SK-N-SH (cell line): ENCODE measurements at regions not wholly inside any gene's neighbourhood (a gene's known extent, or its start where the extent isn't known, plus 50 kb on each side); places are given as distances from the start of the nearest gene placed in this dataset.

Experiments
- CTCF ChIA-PET: fragments of 300-600, 350-600 bp; formaldehyde crosslinking; extraction: SDS; loops from one replicate; lab custom pipeline; 2021; lab: Yijun Ruan, JAX
- POLR2A ChIA-PET: fragments of 350-600 bp; sonication (Branson Sonifier 250); formaldehyde crosslinking; extraction: SDS; loops from one replicate; lab custom pipeline; 2020; ENCODE audit warnings: antibody characterized with exemption, inconsistent platforms; lab: Yijun Ruan, JAX
- DNase-seq: peaks from one replicate; pipeline ENCODE4 v3.0.0; 2012
- H2AFZ ChIP-seq: fragments of 200-600 bp; sonication (generic); 2 replicates; pipeline ENCODE4 v1.8.1; 2016; ENCODE audit warnings: antibody characterized with exemption, mild to moderate bottlenecking, low read depth
- H3F3A ChIP-seq: fragments of 200-600 bp; sonication (generic); replicated peaks from 2 replicates; pipeline ENCODE3; 2016; ENCODE audit warnings: antibody characterized with exemption, mild to moderate bottlenecking; ENCODE audit not compliant: insufficient read depth
- H3K27ac ChIP-seq, 2 experiments: fragments of 200-500 bp in 1 of 2; fragments of 200-600 bp in 1 of 2; sonication (Bioruptor generic) in 1 of 2; sonication (generic), shearing (Covaris generic) in 1 of 2; 2 replicates each; pipeline versions ENCODE4 v1.5.1 to v1.6.1; 2014 to 2016; ENCODE audit warnings: low read depth in 2 of 2, inconsistent platforms in 1 of 2, low read length in 1 of 2, mild to moderate bottlenecking in 1 of 2, mixed read lengths in 1 of 2
- H3K27me3 ChIP-seq: fragments of 200-600 bp; sonication (generic), shearing (Covaris generic); 2 replicates; pipeline ENCODE4 v1.6.1; 2016; ENCODE audit warnings: mixed run types; ENCODE audit not compliant: insufficient read depth
- H3K36me3 ChIP-seq, 2 experiments: fragments of 200-500 bp in 1 of 2; fragments of 200-600 bp in 1 of 2; sonication (Bioruptor generic) in 1 of 2; sonication (generic) in 1 of 2; replicated peaks in 1 of 2; 2 replicates each; pipeline versions ENCODE3 to v1.5.1; 2014 to 2016; ENCODE audit warnings: low read length in 1 of 2, mild to moderate bottlenecking in 1 of 2; ENCODE audit not compliant: insufficient read depth in 2 of 2, control insufficient read depth in 1 of 2
- H3K4me1 ChIP-seq, 2 experiments: fragments of 200-500 bp in 1 of 2; fragments of 200-600 bp in 1 of 2; sonication (Bioruptor generic) in 1 of 2; sonication (generic), shearing (Covaris generic) in 1 of 2; 2 replicates each; pipeline versions ENCODE4 v1.5.1 to v1.6.1; 2014 to 2016; ENCODE audit warnings: low read depth in 1 of 2, low read length in 1 of 2, mixed run types in 1 of 2; ENCODE audit not compliant: insufficient read depth in 2 of 2, control insufficient read depth in 1 of 2
- H3K4me2 ChIP-seq: fragments of 200-600 bp; sonication (generic), shearing (Covaris generic); 2 replicates; pipeline ENCODE4 v1.6.1; 2017; ENCODE audit warnings: mixed run types
- H3K4me3 ChIP-seq, 2 experiments: fragments of 200-500 bp in 1 of 2; fragments of 200-600 bp in 1 of 2; sonication (Bioruptor generic) in 1 of 2; sonication (generic), shearing (Covaris generic) in 1 of 2; 2 replicates each; pipeline versions ENCODE4 v1.5.1 to v1.8.1; 2014 to 2016; ENCODE audit warnings: low read depth in 2 of 2, inconsistent platforms in 1 of 2, low read length in 1 of 2, mild to moderate bottlenecking in 1 of 2, mixed read lengths in 1 of 2, moderate library complexity in 1 of 2
- H3K79me2 ChIP-seq: fragments of 200-600 bp; sonication (generic); 2 replicates; pipeline ENCODE4 v1.8.1; 2017; ENCODE audit warnings: mild to moderate bottlenecking; ENCODE audit not compliant: insufficient read depth
- H3K9ac ChIP-seq: fragments of 200-600 bp; sonication (generic); 2 replicates; pipeline ENCODE4 v1.6.1; 2017; ENCODE audit warnings: mixed run types
- H3K9me2 ChIP-seq: fragments of 200-600 bp; sonication (generic); 2 replicates; pipeline ENCODE4 v1.6.1; 2017; ENCODE audit warnings: mixed run types
- H3K9me3 ChIP-seq: fragments of 200-600 bp; sonication (generic); 2 replicates; pipeline ENCODE4 v1.6.1; 2017; ENCODE audit warnings: mixed run types, mild to moderate bottlenecking, moderate library complexity
- H4K20me1 ChIP-seq: fragments of 200-600 bp; sonication (generic); 2 replicates; pipeline ENCODE4 v1.6.1; 2017; ENCODE audit warnings: mild to moderate bottlenecking, mixed run types; ENCODE audit not compliant: insufficient read depth
- CHD2 ChIP-seq: fragments of 150-350 bp; IDR thresholded peaks from 2 replicates; pipeline ENCODE4 v1.6.1; 2018; ENCODE audit warnings: low read length; ENCODE audit not compliant: partially characterized antibody
- ELF1 ChIP-seq: IDR thresholded peaks from 2 replicates; pipeline ENCODE4 v1.4.0; 2012
- EP300 ChIP-seq, 2 experiments: IDR thresholded peaks; 2 replicates each; pipeline versions ENCODE4 v1.4.0 to v1.6.1; 2012; ENCODE audit warnings: borderline replicate concordance in 1 of 2, low read depth in 1 of 2, low read length in 1 of 2
- EZH2phosphoT487 ChIP-seq: fragments of 200-600 bp; sonication (generic); IDR thresholded peaks from 2 replicates; pipeline ENCODE4 v1.6.1; 2017; ENCODE audit warnings: low read depth, mixed run types, mild to moderate bottlenecking, antibody characterized with exemption, moderate library complexity, borderline replicate concordance
- MEF2A ChIP-seq: IDR thresholded peaks from 2 replicates; pipeline ENCODE4 v1.4.0; 2012; ENCODE audit warnings: low read depth, borderline replicate concordance
- MXI1 ChIP-seq: IDR thresholded peaks from 2 replicates; pipeline ENCODE4 v1.6.1; 2012; ENCODE audit warnings: mild to moderate bottlenecking, low read depth, low read length, improper control_type of control experiment
- NFIC ChIP-seq: IDR thresholded peaks from 2 replicates; pipeline ENCODE4 v1.4.0; 2012; ENCODE audit warnings: borderline replicate concordance
- POLR2AphosphoS5 ChIP-seq: IDR thresholded peaks from 2 replicates; pipeline ENCODE4 v1.6.1; 2012; ENCODE audit warnings: low read depth, low read length
- RCOR1 ChIP-seq: fragments of 150-350 bp; IDR thresholded peaks from 2 replicates; pipeline ENCODE4 v1.6.1; 2017; ENCODE audit warnings: antibody characterized with exemption, low read length
- RFX5 ChIP-seq: IDR thresholded peaks from 2 replicates; pipeline ENCODE4 v1.6.1; 2012; ENCODE audit warnings: mild to moderate bottlenecking, improper control_type of control experiment, low read length
- RXRA ChIP-seq: IDR thresholded peaks from 2 replicates; pipeline ENCODE4 v1.4.0; 2012; ENCODE audit warnings: low read depth, mild to moderate bottlenecking, borderline replicate concordance
- SMC3 ChIP-seq: IDR thresholded peaks from 2 replicates; pipeline ENCODE4 v1.6.1; 2012; ENCODE audit warnings: low read depth, low read length, improper control_type of control experiment
- TCF12 ChIP-seq: IDR thresholded peaks from 2 replicates; pipeline ENCODE4 v1.4.0; 2012
- TEAD4 ChIP-seq: IDR thresholded peaks from 2 replicates; pipeline ENCODE4 v1.4.0; 2012; ENCODE audit warnings: mild to moderate bottlenecking, borderline replicate concordance; ENCODE audit not compliant: insufficient read depth
- USF2 ChIP-seq: fragments of 150-350 bp; IDR thresholded peaks from 2 replicates; pipeline ENCODE4 v1.6.1; 2017; ENCODE audit warnings: antibody characterized with exemption, low read length, low read depth, borderline replicate concordance
- YY1 ChIP-seq: IDR thresholded peaks from 2 replicates; pipeline ENCODE4 v1.4.0; 2012; ENCODE audit warnings: low read depth, mild to moderate bottlenecking
- ZBTB33 ChIP-seq: IDR thresholded peaks from 2 replicates; pipeline ENCODE4 v1.4.0; 2012; ENCODE audit warnings: low read depth, borderline replicate concordance
- WGBS: methylation state at CpG from one replicate; pipeline ENCODE4 v1.1.6; 2017; ENCODE audit warnings: low lambda C conversion rate; 5-methylcytosine and 5-hydroxymethylcytosine counted together
- TF ChIP-seq, protein P1 (sequence below): fragments of 200-600 bp; sonication (generic); IDR thresholded peaks from 2 replicates; pipeline ENCODE4 v1.6.1; 2017; ENCODE audit warnings: antibody characterized with exemption, mild to moderate bottlenecking, moderate library complexity
- TF ChIP-seq, protein P2 (sequence below): IDR thresholded peaks from 2 replicates; pipeline ENCODE4 v1.4.0; 2012; ENCODE audit warnings: low read depth, borderline replicate concordance

DNA sequence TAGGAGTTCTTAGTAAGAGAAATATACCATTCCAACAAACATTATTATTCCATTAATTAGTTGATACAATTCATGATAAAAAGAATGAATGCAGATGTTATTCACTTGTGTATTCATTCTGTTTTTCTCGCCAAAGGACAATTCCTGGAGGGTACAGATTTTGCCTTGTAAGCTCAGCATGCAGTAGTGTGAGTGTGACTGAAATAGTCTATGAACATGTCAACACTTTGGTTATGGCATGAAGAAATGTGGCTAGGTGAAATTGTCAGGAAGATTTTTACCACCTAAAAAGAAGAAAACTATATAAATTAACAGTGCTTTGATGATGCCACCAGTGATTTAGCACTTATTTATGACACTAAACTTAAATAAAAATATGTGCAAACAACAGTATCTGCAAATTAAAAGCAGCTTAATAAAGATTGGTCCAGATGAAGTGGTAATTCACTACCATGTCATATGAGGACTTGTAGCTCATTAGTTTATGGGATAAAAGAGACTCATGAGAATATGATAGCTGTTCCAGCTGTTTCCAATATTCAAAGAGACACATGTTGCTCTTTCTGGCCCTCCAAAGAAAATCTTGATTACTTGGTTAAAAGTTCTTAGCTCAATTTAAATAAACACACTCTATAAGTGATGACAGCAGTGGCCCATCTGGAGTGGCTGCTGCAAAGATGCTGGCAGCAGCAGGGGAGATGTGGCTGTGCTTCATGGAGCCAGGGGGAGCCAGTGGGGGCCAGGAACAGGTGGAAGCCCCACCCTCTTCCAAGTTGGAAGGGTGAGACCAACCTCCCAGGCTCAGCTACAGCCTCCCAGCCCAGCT, 165.0 kb downstream of the CDH19 start:
- Histone ChIP-seq H3K9me2 (no peaks in the 10 kb centered on the region), H3K27me3 (no peaks in the 10 kb centered on the region), H3K27ac (no peak overlapping the region), H4K20me1 (no peaks in the 10 kb centered on the region), H3K4me3 (no peak overlapping the region), H3K4me1 (no peaks in the 10 kb centered on the region), H3K79me2 (no peaks in the 10 kb centered on the region), H3K36me3 (no peaks in the 10 kb centered on the region), H3F3A (no peaks in the 10 kb centered on the region), H2AFZ (no peak overlapping the region), H3K4me2 (no peak overlapping the region), H3K9ac (no peak overlapping the region), H3K9me3 (no peaks in the 10 kb centered on the region)
- TF ChIP-seq EP300 (IDR thresholded peaks at IDR 0.05; ENCODE audit: borderline replicate concordance in 1 of 2, low read depth in 1 of 2, low read length in 1 of 2), result no peak
- no peak for TF ChIP-seq NFIC
- no peak for TF ChIP-seq MXI1
- no peak for TF ChIP-seq MEF2A
- TF ChIP-seq RXRA, result no peak
- no peak for TF ChIP-seq SMC3
- TF ChIP-seq TEAD4, result no peak
- no peak for TF ChIP-seq POLR2AphosphoS5
- no peak for TF ChIP-seq RFX5
- TF ChIP-seq CHD2, result no peak
- no peak for TF ChIP-seq YY1
- no peak for TF ChIP-seq RCOR1
- TF ChIP-seq, protein P1, sequence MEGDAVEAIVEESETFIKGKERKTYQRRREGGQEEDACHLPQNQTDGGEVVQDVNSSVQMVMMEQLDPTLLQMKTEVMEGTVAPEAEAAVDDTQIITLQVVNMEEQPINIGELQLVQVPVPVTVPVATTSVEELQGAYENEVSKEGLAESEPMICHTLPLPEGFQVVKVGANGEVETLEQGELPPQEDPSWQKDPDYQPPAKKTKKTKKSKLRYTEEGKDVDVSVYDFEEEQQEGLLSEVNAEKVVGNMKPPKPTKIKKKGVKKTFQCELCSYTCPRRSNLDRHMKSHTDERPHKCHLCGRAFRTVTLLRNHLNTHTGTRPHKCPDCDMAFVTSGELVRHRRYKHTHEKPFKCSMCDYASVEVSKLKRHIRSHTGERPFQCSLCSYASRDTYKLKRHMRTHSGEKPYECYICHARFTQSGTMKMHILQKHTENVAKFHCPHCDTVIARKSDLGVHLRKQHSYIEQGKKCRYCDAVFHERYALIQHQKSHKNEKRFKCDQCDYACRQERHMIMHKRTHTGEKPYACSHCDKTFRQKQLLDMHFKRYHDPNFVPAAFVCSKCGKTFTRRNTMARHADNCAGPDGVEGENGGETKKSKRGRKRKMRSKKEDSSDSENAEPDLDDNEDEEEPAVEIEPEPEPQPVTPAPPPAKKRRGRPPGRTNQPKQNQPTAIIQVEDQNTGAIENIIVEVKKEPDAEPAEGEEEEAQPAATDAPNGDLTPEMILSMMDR, result no peak
- TF ChIP-seq ELF1, result no peak
- TF ChIP-seq TCF12, result no peak
- no peak for DNase-seq
- CTCF ChIA-PET, result interaction anchor here (1.4 kb wide), 1 partner anchor 57 kb away, joined by 4 read pairs; no protein-coding TSS in a partner anchor
- 28% methylated on average over 1 of the region's 1 CpG for WGBS
- POLR2A ChIA-PET, result no interaction called here

DNA sequence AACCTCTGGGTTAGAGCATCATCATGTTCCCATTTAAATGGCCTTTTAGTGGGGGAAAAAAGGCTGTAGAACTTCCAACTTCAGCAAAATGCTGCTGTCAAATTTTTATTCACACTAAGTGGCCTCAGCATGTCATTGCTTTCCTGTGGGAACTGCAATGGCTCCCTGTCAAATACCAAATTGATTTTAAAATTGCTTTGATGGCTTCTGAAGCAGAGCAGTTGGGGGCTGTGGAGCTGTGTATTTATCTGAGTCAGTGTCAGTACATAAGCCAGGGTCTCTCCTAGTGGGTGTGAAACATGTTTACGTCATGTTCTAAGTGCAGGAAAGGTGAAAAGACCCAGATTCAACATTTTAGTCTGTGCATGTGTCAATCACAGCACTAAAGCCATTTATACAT, 171.3 kb downstream of the CDH19 start:
- no peaks in the 10 kb centered on the region for H3K9me2 ChIP-seq
- H3F3A ChIP-seq, result no peaks in the 10 kb centered on the region
- H3K9me3 ChIP-seq, result no peaks in the 10 kb centered on the region
- no peaks in the 10 kb centered on the region for H3K27me3 ChIP-seq
- no peaks in the 10 kb centered on the region for H3K36me3 ChIP-seq
- no peak overlapping the region for H3K4me3 ChIP-seq
- DNase-seq, result no peak
- H3K9ac ChIP-seq, result no peak overlapping the region
- H3K79me2 ChIP-seq, result no peaks in the 10 kb centered on the region
- CTCF ChIA-PET, result no interaction called here
- no peaks in the 10 kb centered on the region for H3K4me1 ChIP-seq
- no peak overlapping the region for H3K4me2 ChIP-seq
- no peaks in the 10 kb centered on the region for H4K20me1 ChIP-seq
- 7% methylated on average over 1 of the region's 1 CpG for WGBS
- POLR2A ChIA-PET, result no interaction called here
- TF ChIP-seq, protein P2, sequence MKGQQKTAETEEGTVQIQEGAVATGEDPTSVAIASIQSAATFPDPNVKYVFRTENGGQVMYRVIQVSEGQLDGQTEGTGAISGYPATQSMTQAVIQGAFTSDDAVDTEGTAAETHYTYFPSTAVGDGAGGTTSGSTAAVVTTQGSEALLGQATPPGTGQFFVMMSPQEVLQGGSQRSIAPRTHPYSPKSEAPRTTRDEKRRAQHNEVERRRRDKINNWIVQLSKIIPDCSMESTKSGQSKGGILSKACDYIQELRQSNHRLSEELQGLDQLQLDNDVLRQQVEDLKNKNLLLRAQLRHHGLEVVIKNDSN, result no peak
- TF ChIP-seq ZBTB33 (no peak), EZH2phosphoT487 (no peak), MEF2A (no peak), USF2 (no peak), EP300 (IDR thresholded peaks at IDR 0.05; ENCODE audit: borderline replicate concordance in 1 of 2, low read depth in 1 of 2, low read length in 1 of 2) (no peak)
- no peak overlapping the region for H3K27ac ChIP-seq
- no peak overlapping the region for H2AFZ ChIP-seq
